GM18909 (cell line): ENCODE measurements at regions not wholly inside any gene's neighbourhood (a gene's known extent, or its start where the extent isn't known, plus 50 kb on each side); places are given as distances from the start of the nearest gene placed in this dataset.
"Not testable (repeated sequence)": the region's sequence is repeated elsewhere in the genome, so short reads cannot be mapped to it uniquely, and the experiment has no call there.

Source experiments
- ATAC-seq: cut with Tn5 transposase; IDR thresholded peaks from one replicate; pipeline ENCODE4 v1.9.1; 2021; ENCODE audit warnings: mild to moderate bottlenecking; ENCODE audit not compliant: unreplicated experiment, poor library complexity

DNA sequence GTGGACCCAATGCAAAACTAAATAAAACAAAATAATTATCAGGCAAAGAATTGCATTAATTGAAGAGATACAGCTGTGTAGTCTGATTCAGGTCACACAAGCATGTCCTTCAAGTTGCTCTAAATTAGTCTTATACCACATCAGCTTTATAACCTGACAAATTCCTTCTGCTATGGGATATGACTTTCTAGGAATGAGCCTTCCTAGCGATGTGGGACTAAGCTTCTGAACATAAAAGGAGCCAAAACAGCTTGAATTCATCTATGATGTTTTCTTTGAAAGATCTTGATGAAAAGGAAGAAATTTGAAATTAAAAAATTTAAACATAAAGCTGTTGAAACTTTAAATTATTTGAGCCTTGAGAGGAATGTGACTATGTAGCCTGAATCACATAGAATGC lies 1409.1 kb downstream of the CDH11 start:
- ATAC-seq: no peak

- no peak for ATAC-seq
Observed at GRCh38 chr16:63703612-63704011, 1418.3 kb downstream of the CDH11 start.

DNA sequence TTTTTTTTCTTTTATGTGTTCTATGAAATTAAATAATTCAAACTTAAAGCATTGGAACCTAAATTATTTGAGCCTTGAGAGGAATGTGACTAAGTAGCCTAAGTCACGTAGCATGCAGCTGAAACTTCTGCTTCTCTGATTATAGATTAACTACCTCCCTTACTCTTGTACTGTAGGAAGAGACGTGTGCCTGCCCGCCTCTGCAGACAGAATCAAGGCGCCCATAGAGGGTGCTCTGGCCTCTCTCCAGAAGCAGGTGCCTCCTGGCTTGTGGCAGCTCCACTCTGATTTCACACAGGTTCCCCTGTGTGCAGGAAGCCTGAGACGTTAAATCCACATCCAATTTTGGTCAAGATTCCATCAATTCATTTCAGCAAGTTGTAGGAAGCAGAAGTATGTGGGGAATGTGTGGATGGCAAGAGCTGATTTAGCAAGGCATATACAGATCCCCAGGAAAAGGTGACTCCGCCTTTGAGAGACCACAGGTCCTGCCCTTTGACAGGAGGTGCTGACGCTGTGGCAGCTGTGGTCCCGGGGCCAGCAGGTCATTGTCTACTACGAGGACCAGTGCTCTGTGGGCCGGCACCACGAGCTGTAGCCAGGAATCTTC lies 1418.8 kb downstream of the CDH11 start:
- ATAC-seq: no peak

DNA sequence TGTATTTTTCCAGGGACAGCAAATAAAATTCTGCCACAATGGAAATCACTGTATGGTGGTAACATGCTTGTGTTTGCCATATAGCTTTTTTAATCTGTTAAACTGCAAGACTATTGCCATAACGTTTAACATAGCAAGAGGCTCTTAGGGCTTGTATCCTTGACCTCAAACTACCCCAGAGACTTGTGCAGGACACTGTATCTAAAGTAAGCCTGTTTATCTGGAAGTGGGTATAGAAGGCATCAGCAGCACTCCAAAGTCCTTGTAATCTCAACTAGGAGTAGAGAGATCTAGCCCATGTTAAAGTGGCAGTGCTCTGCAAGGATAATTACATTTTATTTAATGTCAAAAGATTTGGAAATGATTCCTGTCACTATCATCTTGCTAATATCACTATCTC lies 1424.1 kb downstream of the CDH11 start:
- no peak for ATAC-seq

DNA sequence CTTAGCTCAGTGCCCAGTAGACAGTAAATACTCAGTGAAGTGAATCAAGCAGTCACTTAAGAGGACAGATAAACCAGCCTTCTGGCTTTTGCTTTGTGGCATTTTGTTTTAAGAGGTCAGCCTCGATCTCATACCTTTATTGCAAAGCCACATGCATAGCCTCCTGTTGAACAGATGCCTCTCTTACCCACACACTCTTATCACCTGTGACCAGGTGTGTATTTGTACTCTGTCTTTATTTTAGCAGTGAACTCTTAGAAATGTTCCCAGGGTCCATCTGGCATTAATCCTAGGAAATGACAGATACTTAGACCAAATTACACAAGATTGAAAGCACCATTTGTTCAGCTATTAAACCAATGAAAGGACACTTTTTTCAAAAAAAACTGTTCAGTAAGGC lies 1426.5 kb downstream of the CDH11 start:
- ATAC-seq: no peak

GRCh38 chr16:63690961-63691360 lies 1430.9 kb downstream of the CDH11 start:
- no peak for ATAC-seq

DNA sequence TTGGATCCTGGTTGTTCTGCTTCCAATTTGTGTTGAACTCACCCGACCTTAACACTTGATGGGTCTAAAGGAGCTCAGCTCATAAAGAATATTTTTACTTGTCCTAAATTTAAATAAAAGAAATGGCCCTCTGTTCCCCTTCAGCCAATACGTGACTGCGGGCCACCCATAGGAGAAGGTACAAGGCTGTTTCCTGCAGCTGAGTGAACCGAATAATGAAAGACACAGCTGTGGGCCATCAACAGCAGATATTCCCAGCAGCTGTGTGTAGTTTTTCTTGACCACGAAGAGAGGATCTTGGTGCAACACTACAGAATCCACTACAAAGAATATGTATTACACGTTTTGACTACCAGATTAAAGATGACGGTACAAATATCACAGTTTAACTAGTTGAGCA lies 1431.6 kb downstream of the CDH11 start:
- ATAC-seq: no peak

GRCh38 chr16:63689068-63689467 lies 1432.8 kb downstream of the CDH11 start:
- no peak for ATAC-seq

GRCh38 chr16:63684149-63685101 lies 1437.4 kb downstream of the CDH11 start:
- no peak for ATAC-seq

DNA sequence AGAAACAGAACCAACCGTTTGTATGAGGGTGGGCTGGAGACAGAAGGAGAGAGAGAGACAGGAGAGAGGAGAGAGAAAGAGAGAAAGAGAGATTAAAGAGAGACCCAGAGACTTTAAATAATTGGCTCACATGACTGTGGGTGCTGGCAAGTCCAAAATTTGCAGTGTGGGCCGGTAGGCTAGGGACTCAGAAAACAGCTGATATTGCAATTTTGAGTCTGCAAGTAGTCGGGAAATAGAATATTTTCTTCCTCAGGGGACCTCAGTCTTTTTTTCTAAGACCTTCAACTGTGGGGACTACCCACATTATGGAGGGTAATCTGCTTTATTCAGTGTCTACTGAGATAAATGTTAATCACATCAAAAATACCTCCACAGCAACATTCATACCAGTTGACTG lies 1439.0 kb downstream of the CDH11 start:
- ATAC-seq: no peak

- no peak for ATAC-seq
Observed at GRCh38 chr16:63672493-63672892, 1449.4 kb downstream of the CDH11 start.

GRCh38 chr16:63663155-63663554 lies 1458.7 kb downstream of the CDH11 start:
- ATAC-seq: no peak

GRCh38 chr16:63655846-63656245 lies 1466.0 kb downstream of the CDH11 start:
- no peak for ATAC-seq

DNA sequence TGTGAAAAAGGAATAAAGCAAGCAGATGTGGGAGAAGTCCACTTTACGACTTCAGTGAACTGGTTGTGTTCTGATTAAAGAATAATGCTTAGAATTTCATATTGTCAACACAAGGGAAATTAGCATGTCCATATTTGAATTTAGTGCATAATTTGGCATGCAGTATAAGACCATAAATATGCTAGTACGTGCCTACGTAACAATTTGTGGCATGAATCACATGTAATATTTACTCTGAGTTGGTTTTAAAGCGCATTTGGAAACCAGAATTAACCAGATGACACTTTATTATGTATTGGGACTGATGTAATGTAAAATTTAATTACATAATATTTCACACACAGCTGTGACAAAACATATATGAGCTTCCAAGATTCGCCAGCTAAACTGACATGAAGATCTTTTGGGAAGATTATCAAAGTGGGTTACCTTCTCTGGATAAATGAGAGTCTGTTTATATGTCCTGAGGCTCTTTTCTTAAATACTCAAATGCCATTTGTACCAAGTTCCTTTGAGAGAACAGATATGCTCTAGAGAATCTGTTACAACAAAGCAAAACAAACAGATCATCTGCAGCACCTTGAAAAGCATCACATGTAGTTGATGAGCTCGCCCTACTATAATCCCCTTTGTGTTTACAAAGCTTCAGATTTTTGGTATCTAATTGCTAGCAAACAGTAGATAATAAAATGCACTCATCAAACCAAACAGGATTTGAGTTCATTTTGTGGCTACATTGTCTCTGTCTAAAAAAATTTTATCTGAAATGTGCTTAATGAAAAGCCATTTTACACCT lies 1468.6 kb downstream of the CDH11 start:
- no peak for ATAC-seq

GRCh38 chr16:63652091-63652490 lies 1469.8 kb downstream of the CDH11 start:
- ATAC-seq: no peak

DNA sequence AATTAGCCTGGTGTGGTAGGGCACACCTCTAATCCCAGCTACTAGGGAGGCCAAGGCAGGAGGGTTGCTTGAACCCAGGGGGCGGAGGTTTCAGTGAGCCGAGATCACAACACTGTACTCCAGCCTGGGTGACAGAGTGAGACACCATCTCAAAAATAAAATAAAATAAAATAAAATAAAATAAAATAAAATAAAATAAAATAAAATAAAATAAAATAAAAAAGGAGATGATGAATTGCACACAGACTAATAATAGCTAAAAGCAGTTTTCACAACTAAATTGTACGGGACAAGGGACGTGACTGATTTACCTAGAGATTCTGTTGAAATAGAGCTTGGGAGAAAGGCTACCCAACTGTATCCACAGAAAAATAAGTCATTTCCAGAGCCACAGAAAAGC lies 1471.3 kb downstream of the CDH11 start:
- no peak for ATAC-seq

- not testable (repeated sequence) for ATAC-seq
Observed at GRCh38 chr16:63633706-63634445, 1488.0 kb downstream of the CDH11 start.

DNA sequence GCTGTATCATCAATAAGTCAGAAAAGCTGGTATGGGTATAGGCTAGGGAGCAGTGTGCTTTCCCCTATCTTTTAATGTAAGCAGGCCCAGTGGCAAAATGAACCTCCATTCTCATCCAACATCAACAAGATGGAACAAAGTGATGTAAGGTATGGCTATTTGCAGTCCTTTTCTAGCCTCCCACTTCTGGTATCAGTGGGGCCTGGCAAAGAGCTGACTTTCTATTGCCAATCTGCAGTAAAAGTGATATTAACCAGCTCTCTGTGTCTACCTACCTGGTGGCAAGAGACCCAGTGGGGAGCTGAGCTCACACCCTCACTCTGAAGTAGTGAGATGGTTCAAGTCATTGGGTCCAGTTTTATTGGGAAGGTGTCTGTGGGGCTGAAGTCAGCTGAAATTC lies 1492.6 kb downstream of the CDH11 start:
- no peak for ATAC-seq

DNA sequence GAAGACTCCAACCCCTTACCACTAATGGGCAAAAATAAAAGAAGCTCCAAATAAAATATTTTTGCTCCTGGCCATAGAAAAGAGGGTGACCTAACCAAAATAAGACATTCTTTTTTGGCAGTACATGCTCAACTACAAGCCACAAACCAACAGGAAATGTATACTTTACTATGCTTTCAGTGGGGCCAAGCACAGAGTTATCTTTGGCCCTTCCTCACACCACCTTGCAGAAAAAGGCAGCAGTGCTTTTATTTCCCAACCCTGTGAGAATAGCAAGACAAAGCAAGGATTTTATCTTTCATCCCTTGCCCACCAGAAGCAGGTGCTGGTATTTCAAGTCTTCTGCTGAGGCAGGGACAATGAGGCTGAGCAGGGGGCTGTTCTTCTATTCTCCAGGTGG lies 1493.1 kb downstream of the CDH11 start:
- no peak for ATAC-seq

GRCh38 chr16:63625126-63625525 lies 1496.7 kb downstream of the CDH11 start:
- no peak for ATAC-seq
